LNCAP (cell line): ENCODE measurements at regions not wholly inside any gene's neighbourhood (a gene's known extent, or its start where the extent isn't known, plus 50 kb on each side); places are given as distances from the start of the nearest gene placed in this dataset.

Source experiments
- TF ChIP-seq, protein P1 (sequence below): fragments of 450-650 bp; IDR thresholded peaks from 2 replicates; pipeline ENCODE4 v1.5.1; 2017; ENCODE audit warnings: mild to moderate bottlenecking

DNA sequence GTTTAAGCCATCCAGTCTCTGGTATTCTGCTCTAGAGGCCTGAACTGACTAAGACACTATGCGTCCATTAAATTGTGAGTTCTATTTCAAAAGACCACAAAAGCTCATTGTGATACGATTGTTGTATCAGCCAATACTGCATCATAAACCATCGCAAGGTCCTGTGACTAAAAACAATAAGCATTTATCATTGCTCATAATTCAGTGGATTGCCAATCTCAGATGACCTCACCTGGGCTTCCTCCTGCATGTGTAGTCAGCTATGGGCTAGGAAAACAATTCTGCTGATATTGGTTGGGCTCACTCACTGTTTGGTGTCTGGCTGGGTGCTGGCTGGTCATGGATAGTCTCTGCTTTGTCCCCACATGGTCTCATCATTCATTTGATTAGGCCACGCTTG is 592.7 kb upstream of the BTBD3 start:
- TF ChIP-seq, protein P1, sequence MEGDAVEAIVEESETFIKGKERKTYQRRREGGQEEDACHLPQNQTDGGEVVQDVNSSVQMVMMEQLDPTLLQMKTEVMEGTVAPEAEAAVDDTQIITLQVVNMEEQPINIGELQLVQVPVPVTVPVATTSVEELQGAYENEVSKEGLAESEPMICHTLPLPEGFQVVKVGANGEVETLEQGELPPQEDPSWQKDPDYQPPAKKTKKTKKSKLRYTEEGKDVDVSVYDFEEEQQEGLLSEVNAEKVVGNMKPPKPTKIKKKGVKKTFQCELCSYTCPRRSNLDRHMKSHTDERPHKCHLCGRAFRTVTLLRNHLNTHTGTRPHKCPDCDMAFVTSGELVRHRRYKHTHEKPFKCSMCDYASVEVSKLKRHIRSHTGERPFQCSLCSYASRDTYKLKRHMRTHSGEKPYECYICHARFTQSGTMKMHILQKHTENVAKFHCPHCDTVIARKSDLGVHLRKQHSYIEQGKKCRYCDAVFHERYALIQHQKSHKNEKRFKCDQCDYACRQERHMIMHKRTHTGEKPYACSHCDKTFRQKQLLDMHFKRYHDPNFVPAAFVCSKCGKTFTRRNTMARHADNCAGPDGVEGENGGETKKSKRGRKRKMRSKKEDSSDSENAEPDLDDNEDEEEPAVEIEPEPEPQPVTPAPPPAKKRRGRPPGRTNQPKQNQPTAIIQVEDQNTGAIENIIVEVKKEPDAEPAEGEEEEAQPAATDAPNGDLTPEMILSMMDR, result no peak

DNA sequence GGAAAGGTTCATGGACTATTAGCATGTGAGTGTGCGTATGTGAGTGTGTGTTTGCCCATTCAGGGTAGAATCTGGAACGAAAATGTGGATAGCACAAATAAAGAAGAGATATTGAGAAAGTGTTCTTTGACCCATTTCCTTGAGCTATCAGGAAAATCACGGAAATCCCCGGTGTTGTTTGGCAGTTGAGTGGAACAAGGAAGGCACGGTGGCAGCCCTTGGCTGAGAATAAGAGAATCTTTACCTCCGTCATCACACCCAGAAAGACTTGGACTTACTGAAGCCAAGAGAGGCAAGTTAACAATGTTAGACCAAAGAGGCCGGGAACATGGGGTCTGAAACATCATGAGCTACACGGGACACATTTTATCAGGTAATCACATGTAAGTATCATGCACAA is 588.9 kb upstream of the BTBD3 start:
- TF ChIP-seq, protein P1, result no peak

DNA sequence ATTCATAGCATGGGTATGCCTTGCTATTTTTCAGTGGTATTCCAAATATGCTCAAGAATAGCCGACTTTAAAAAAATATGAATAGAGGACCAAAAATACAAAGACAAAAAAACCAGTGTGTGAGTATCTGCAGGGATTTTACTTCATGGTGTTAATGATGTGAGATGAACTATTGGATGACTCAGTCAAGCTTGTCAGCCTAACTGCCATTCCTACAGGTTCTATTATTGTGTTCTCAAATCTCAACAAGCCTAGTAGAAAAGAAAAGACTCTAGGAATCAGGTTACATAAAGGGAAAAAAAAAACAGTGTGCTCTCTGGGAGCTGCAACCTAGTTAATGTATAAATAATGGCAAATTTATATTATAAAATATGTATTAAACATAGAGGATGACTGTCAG is 588.4 kb upstream of the BTBD3 start:
- TF ChIP-seq, protein P1, result no peak

DNA sequence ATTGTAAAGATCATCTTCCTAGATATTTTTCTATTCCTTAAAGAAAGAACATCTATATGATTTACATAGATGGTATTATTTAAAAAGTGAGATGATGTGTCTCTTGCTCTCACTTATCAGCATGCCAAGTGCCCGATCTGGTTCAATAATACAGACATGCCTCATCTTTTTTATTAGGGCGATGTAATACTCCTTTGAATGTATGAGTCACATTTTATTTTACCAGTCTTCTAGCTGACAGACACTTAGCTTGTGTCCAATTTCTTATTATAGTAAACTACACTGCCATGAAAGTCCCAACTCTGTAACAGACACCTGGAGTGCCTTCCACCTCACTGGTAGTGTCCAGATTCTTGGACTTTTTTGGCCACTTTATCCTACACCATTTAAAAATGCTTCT is 586.6 kb upstream of the BTBD3 start:
- TF ChIP-seq, protein P1, result no peak

DNA sequence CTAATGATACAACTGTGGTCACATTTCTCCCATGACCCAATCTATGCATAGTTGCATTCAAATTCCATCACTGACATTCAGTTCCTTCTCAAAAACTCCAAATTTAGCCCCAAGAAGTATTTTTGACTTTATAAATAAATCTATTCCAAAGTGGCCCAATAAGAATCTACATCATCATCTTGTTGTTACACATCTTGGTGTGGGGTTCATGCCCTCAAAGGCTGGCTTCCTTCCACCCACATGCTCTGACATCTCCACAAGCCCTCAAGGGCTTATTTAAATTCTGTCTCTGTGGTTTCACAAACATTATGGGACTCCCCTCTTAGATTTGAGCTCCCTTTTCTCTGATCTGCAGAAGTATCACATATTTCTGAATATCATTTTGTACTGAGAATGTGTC is 585.3 kb upstream of the BTBD3 start:
- TF ChIP-seq, protein P1, result no peak

DNA sequence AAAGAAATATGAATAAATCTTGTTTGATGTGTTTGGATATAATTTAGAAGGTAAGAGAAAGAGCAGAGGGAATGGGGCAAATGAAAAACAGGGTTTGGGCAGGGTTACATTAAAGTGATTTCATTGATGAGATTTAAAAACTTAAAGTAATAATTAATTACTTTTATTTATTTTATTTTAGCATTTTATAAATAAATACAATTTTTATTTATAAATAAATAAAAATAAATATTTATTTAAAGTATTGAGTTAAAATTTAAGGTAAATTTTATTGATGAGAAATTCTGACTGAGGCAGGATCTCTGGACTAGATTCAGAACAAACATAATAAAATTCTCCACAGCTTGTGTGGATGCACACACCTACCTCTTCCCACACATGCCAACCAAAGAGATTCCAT is 584.1 kb upstream of the BTBD3 start:
- TF ChIP-seq, protein P1, result no peak

DNA sequence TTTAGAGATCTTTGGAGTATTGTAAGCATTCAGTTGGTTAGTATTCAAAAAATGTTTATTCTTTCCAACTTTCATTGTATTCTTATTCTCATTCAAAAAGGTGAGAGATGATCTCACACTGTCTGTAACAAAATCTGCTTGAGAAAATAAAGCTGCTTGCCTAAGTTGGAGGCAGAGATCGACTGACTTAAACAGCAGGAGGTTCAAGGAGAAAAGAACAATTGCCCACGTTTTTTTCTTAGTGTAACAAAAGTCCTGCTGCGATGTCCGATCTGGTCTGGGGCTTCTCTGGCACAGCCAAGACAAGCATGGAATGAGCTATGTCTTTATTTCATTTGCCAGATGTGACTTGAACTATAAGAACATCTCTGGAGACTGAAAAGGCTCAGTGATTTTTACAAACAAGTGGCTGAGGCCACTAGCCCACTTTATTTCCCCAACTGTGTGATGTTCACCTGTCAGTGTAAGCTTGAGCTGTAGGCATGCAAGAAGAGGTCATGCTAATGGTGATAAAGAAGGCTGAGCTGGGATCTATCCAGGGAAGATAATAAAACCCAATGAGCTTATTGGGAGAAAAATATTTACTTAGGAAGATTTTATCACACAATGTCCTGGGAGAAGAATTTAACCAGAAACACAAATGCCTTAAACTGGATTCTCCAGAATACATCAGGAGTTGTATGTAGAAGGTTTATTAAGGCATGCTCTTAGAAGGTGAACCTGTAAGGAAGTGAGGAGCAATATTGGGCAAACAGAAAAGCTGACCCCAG is 580.1 kb upstream of the BTBD3 start:
- TF ChIP-seq, protein P1, result no peak
